ENCODE measurements at regions not wholly inside any gene's neighbourhood (a gene's known extent, or its start where the extent isn't known, plus 50 kb on each side); places are given as distances from the start of the nearest gene placed in this dataset.

GRCh38 chr18:25727281-25727985 is 363.0 kb downstream of the SS18 start:
- no peak for DNase-seq (ENCODE audit: low read depth in 1 of 2, low spot score in 1 of 2)

GRCh38 chr18:25726298-25726697 is 364.1 kb downstream of the SS18 start:
- no peak for DNase-seq (ENCODE audit: low read depth in 1 of 2, low spot score in 1 of 2)

GRCh38 chr18:25725501-25725900 is 364.9 kb downstream of the SS18 start:
- no peak for DNase-seq (ENCODE audit: low read depth in 1 of 2, low spot score in 1 of 2)

- DNase-seq (ENCODE audit: low read depth in 1 of 2, low spot score in 1 of 2): no peak
Measured at GRCh38 chr18:25724997-25725396, 365.4 kb downstream of the SS18 start.

GRCh38 chr18:25724121-25724520 is 366.3 kb downstream of the SS18 start:
- DNase-seq (ENCODE audit: low read depth in 1 of 2, low spot score in 1 of 2): no peak

GRCh38 chr18:25713103-25713502 is 361.1 kb upstream of the ZNF521 start:
- no peak for DNase-seq (ENCODE audit: low read depth in 1 of 2, low spot score in 1 of 2)

GRCh38 chr18:25710981-25711380 is 359.0 kb upstream of the ZNF521 start:
- DNase-seq (ENCODE audit: low read depth in 1 of 2, low spot score in 1 of 2): no peak

- no peak for DNase-seq (ENCODE audit: low read depth in 1 of 2, low spot score in 1 of 2)
Measured at GRCh38 chr18:25705650-25706049, 353.7 kb upstream of the ZNF521 start.

- no peak for DNase-seq (ENCODE audit: low read depth in 1 of 2, low spot score in 1 of 2)
Measured at GRCh38 chr18:25704494-25704893, 352.5 kb upstream of the ZNF521 start.

GRCh38 chr18:25704071-25704470 is 352.1 kb upstream of the ZNF521 start:
- no peak for DNase-seq (ENCODE audit: low read depth in 1 of 2, low spot score in 1 of 2)

GRCh38 chr18:25701821-25702220 is 349.9 kb upstream of the ZNF521 start:
- no peak for DNase-seq (ENCODE audit: low read depth in 1 of 2, low spot score in 1 of 2)

GRCh38 chr18:25686960-25687500 is 335.1 kb upstream of the ZNF521 start:
- DNase-seq (ENCODE audit: low read depth in 1 of 2, low spot score in 1 of 2): no peak

GRCh38 chr18:25685088-25685487 is 333.1 kb upstream of the ZNF521 start:
- no peak for DNase-seq (ENCODE audit: low read depth in 1 of 2, low spot score in 1 of 2)

- no peak for DNase-seq (ENCODE audit: low read depth in 1 of 2, low spot score in 1 of 2)
Measured at GRCh38 chr18:25679491-25679890, 327.5 kb upstream of the ZNF521 start.

GRCh38 chr18:25678221-25678620 is 326.3 kb upstream of the ZNF521 start:
- no peak for DNase-seq (ENCODE audit: low read depth in 1 of 2, low spot score in 1 of 2)

- DNase-seq (ENCODE audit: low read depth in 1 of 2, low spot score in 1 of 2): no peak
Measured at GRCh38 chr18:25675123-25675850, 323.3 kb upstream of the ZNF521 start.

GRCh38 chr18:25674183-25674582 is 322.2 kb upstream of the ZNF521 start:
- DNase-seq (ENCODE audit: low read depth in 1 of 2, low spot score in 1 of 2): no peak

- no peak for DNase-seq (ENCODE audit: low read depth in 1 of 2, low spot score in 1 of 2)
Measured at GRCh38 chr18:25672490-25672889, 320.5 kb upstream of the ZNF521 start.

GRCh38 chr18:25669741-25670140 is 317.8 kb upstream of the ZNF521 start:
- no peak for DNase-seq (ENCODE audit: low read depth in 1 of 2, low spot score in 1 of 2)

- DNase-seq (ENCODE audit: low read depth in 1 of 2, low spot score in 1 of 2): no peak
Measured at GRCh38 chr18:25662272-25662671, 310.3 kb upstream of the ZNF521 start.

GRCh38 chr18:25661831-25662230 is 309.9 kb upstream of the ZNF521 start:
- no peak for DNase-seq (ENCODE audit: low read depth in 1 of 2, low spot score in 1 of 2)

- no peak for DNase-seq (ENCODE audit: low read depth in 1 of 2, low spot score in 1 of 2)
Measured at GRCh38 chr18:25659541-25659940, 307.6 kb upstream of the ZNF521 start.

Measured in activated CD4-positive, alpha-beta T cell treated with anti-CD3 and anti-CD28 coated beads, Interleukin-2, amount 50 U/mL, for 24 hours (primary cell).